ENCODE measurements at regions not wholly inside any gene's neighbourhood (a gene's known extent, or its start where the extent isn't known, plus 50 kb on each side); places are given as distances from the start of the nearest gene placed in this dataset.
A peak's percentile ranks its signal among the peaks of the same experiment; 100 is the strongest.

DNA sequence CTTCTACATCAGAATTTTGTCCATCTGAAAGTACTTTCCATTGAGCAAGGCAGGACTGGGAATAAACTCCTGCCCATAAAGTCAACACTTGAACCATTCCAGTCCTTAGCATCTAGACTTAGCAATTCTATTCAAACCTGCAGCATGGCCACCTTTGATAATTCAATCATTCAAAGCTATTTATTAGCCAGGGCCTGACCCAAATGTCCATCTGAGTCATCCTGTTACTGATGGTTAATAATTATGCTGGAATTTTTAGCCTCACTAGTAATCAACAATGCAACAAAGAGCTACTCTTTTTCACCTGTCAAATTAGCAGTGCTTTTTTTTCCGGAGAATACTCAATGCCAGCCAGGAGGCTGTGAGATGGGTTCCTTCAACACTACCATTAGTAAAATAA, 72.7 kb upstream of the SNRK start:
- H3K27me3 ChIP-seq = no peaks in the 10 kb centered on the region
- H3K4me3 ChIP-seq = no peak overlapping the region
- no peaks in the 10 kb centered on the region for H3K36me3 ChIP-seq
- H3K27ac ChIP-seq = no peak overlapping the region
- DNase-seq (ENCODE audit: low spot score in 2 of 2) = no peak
- TF ChIP-seq EP300 (IDR thresholded peaks at IDR 0.05) (no peak), POLR2A (IDR thresholded peaks at IDR 0.05) (no peak)
- TF ChIP-seq, protein P1, sequence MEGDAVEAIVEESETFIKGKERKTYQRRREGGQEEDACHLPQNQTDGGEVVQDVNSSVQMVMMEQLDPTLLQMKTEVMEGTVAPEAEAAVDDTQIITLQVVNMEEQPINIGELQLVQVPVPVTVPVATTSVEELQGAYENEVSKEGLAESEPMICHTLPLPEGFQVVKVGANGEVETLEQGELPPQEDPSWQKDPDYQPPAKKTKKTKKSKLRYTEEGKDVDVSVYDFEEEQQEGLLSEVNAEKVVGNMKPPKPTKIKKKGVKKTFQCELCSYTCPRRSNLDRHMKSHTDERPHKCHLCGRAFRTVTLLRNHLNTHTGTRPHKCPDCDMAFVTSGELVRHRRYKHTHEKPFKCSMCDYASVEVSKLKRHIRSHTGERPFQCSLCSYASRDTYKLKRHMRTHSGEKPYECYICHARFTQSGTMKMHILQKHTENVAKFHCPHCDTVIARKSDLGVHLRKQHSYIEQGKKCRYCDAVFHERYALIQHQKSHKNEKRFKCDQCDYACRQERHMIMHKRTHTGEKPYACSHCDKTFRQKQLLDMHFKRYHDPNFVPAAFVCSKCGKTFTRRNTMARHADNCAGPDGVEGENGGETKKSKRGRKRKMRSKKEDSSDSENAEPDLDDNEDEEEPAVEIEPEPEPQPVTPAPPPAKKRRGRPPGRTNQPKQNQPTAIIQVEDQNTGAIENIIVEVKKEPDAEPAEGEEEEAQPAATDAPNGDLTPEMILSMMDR (IDR thresholded peaks at IDR 0.05) = no peak
- H3K4me1 ChIP-seq = no peaks in the 10 kb centered on the region
- H3K9me3 ChIP-seq = no peaks in the 10 kb centered on the region
- WGBS, 2 donors = 88 to 95% methylated on average over 1 of the region's 1 CpG

DNA sequence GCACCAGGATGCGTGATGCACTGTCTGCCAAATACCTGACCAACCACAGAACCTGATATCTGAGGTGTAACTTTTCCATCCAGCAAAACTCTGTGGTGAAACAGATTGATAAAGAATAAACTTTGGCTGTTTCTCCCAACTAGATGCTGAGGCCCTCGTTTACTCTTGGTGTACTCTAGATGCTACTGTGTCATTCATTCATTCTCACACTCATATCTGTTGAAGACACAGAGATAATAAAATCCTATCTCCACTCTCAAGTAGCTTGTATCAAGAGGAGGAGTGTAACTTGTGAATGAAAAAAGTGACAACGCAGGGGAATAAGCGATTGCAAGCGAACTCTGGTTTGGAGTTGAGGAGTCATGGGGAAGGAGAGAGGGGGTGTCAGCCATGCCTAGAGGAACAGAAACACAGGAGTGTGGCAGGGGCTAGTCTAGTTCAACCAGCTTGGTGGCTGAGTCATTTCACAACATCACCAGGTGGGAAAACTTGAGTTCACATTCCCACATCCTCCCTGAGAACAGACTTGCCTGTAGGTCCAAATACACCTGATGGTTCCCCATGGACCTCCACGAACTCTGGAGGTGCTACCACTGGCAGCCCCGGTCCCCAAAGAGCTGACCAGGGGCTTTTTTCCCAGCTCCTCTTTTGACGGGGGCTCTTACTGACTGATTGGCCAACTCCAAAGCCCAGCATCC, 73.3 kb upstream of the SNRK start:
- no peak for TF ChIP-seq EP300 (IDR thresholded peaks at IDR 0.05)
- TF ChIP-seq, protein P1 (IDR thresholded peaks at IDR 0.05) = no peak
- no peak for TF ChIP-seq POLR2A (IDR thresholded peaks at IDR 0.05)
- Histone ChIP-seq H3K4me1 (no peaks in the 10 kb centered on the region), H3K9me3 (no peaks in the 10 kb centered on the region), H3K4me3 (no peak overlapping the region), H3K27ac (no peak overlapping the region), H3K27me3 (no peaks in the 10 kb centered on the region), H3K36me3 (no peaks in the 10 kb centered on the region)
- 81 to 90% methylated on average over 8 of the region's 8 CpGs for WGBS, 2 donors
- no peak for DNase-seq (ENCODE audit: low spot score in 2 of 2)

DNA sequence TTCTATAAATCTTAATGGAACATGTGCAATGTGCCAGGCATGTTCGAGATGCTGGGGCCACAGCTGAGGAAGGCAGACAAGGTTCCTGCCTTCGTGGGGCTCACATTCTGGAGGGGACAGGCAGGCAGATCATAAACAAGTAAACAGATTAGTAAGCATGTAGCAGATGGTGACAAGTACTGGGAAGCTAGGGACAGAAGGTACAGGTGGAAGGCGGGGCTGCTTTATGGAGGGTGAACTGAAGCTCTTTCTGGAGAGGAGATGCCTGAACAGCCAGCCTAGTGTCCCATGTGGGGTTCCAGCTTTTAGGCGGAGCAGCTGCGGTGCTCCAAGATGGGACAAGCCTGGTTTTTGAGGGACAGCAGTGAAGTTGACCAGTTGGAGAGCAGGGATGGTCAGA, 74.7 kb upstream of the SNRK start:
- Histone ChIP-seq H3K4me1 (no peaks in the 10 kb centered on the region), H3K27ac (no peak overlapping the region), H3K9me3 (no peaks in the 10 kb centered on the region), H3K27me3 (no peaks in the 10 kb centered on the region), H3K36me3 (no peaks in the 10 kb centered on the region), H3K4me3 (no peak overlapping the region)
- no peak for DNase-seq (ENCODE audit: low spot score in 2 of 2)
- WGBS, 2 donors = 90 to 94% methylated on average over 5 of the region's 5 CpGs
- TF ChIP-seq, protein P1 (IDR thresholded peaks at IDR 0.05) = no peak
- no peak for TF ChIP-seq EP300 (IDR thresholded peaks at IDR 0.05)
- no peak for TF ChIP-seq POLR2A (IDR thresholded peaks at IDR 0.05)

DNA sequence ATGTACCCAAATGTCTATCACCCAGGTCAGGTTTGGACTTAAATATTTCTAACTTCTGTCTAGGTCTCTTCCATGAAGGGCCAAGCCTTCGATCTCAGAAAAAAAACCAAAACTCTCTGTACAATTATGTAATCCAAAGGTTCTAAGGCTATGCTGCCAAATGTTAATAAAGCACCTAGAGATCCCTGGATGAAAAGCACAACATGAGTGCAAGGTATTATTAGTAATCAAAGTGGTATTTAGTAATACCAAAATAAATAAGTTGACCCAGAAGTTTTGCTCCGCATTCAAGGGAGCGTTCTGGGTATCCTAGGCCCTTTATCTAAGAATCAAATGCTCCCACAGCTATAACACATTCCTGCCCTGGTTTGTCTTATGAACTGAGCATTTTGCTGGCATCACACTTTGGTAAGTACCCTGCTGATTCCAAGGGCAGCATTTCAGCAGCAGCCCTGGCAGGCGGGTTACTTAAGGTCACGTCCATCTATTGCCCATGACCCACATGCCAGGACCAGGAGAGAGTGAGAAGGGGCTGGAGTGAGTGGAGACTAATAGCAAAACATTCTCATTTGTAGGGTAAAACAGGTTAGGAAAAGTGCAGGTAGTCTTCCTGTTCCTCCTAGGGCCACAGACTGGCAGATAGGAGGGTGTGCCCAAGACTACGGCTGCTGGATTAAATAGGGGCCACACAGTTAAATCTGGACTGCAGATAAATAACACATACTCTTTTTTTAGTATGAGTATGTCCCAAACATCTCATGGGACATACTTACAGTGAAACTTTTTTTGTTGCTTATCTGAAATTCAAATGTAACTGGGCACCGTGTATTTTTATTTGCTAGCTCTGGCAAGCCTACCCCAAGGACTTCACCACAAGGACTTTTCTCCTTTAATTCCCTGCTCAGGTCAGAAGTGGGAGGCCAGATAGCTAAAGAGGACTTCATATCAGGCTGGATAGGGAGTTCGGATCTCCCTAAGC, 76.0 kb upstream of the SNRK start:
- DNase-seq (ENCODE audit: low spot score in 2 of 2) = no peak
- Histone ChIP-seq H3K9me3 (no peaks in the 10 kb centered on the region), H3K27me3 (no peaks in the 10 kb centered on the region), H3K4me1 (no peaks in the 10 kb centered on the region), H3K36me3 (no peaks in the 10 kb centered on the region), H3K4me3 (no peak overlapping the region), H3K27ac (peak overlapping the region in 2 of 4 donors; percentile 36 to 53)
- WGBS, 2 donors = 77 to 85% methylated on average over 8 of the region's 8 CpGs
- TF ChIP-seq, protein P1 (IDR thresholded peaks at IDR 0.05) = no peak
- no peak for TF ChIP-seq EP300 (IDR thresholded peaks at IDR 0.05)
- no peak for TF ChIP-seq POLR2A (IDR thresholded peaks at IDR 0.05)

DNA sequence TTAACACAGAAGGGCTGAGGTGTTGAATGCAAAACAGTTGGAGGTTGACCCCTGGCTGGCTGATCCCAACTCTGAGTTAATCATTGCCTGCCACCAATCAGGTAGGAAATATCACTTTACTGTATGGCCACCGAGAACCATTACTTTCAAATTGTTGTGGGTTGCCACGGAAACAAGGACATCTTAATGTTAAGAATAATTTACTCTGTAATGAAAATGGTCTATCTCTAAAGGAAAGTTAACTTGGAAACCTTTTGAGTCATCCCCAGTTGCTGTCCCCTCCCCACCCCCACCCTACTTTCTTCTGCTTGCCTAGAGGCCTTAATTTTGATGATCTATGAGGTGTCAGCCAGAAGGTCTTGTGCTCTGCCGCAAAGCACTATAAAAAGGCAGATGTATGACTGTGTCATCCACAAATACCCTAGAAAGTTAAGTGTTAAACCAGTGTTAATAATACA, 78.7 kb upstream of the SNRK start:
- Histone ChIP-seq H3K4me3 (no peak overlapping the region), H3K36me3 (no peaks in the 10 kb centered on the region), H3K27ac (no peak overlapping the region), H3K4me1 (no peaks in the 10 kb centered on the region), H3K9me3 (no peaks in the 10 kb centered on the region), H3K27me3 (no peaks in the 10 kb centered on the region)
- TF ChIP-seq, protein P1 (IDR thresholded peaks at IDR 0.05) = no peak
- TF ChIP-seq EP300 (IDR thresholded peaks at IDR 0.05) = no peak
- no peak for TF ChIP-seq POLR2A (IDR thresholded peaks at IDR 0.05)
- WGBS, 2 donors = 68 to 70% methylated on average over 3 of the region's 3 CpGs
- DNase-seq (ENCODE audit: low spot score in 2 of 2) = no peak

Data from tibial nerve (tissue), 4 donors.